NCI-H524 (cell line): ENCODE measurements at regions not wholly inside any gene's neighbourhood (a gene's known extent, or its start where the extent isn't known, plus 50 kb on each side); places are given as distances from the start of the nearest gene placed in this dataset.
"Not testable (repeated sequence)": the region's sequence is repeated elsewhere in the genome, so short reads cannot be mapped to it uniquely, and the experiment has no call there.

Source experiments
- DNase-seq, 2 experiments: peaks; one replicate each; lab custom pipeline; 2025; lab: John Stamatoyannopoulos, UW

DNA sequence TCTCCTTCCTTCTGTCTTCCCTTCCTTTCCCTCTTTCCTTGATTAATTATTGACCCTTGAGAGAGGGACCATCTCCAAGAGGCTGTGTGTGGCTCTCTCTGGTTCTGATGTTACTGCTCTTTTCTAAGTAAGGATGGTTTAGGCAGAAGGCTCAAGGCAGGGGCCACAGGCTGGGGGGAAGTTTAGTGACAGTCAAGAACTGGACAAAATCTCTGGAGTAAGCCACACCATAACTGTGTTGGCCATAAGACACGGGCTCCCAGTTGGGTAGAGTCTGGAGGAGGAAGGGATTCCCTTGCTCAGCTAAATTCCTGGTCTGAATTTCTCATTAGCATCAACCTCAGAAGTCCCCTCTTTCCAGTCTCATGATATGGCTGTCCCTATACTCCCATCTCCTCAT, 74.7 kb downstream of the BUD13 start:
- DNase-seq, result no peak

DNA sequence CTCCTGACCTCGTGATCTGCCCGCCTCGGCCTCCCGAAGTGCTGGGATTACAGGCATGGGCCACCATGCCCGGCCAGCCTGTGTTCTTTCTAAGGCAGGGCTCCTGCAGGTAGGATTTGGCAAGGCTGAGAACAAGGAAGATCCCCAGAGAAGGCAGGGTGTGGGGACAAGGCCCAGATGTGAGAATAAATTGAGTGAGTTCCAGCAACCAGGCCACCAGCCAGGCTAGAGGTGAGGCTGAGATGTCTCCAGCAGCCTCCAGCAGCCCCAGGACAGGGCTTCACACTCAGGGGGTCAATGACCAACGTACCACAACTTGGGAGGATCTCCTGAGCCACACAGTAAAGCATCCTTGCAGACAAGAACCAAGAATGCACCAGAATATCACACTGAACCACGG, 75.1 kb downstream of the BUD13 start:
- no peak for DNase-seq

DNA sequence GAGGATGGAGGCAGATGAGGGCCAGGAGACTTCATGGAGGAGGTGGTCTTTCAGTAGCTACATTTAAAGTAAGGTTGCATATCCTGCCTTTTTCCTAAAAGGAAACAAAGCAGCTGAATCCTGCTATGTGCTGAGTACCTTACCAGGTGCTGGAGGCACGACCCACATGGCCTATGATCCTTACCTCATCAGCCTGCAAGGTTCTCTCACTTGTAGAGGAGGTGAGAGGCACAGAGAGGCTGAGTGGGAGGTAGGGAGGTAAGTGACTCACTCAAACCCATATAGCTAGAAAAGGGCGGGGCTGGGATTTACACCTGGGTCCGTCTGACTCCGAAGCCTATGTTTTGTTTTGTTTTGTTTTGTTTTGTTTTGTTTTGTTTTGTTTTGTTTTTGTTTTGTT, 75.8 kb downstream of the BUD13 start:
- DNase-seq, result no peak

DNA sequence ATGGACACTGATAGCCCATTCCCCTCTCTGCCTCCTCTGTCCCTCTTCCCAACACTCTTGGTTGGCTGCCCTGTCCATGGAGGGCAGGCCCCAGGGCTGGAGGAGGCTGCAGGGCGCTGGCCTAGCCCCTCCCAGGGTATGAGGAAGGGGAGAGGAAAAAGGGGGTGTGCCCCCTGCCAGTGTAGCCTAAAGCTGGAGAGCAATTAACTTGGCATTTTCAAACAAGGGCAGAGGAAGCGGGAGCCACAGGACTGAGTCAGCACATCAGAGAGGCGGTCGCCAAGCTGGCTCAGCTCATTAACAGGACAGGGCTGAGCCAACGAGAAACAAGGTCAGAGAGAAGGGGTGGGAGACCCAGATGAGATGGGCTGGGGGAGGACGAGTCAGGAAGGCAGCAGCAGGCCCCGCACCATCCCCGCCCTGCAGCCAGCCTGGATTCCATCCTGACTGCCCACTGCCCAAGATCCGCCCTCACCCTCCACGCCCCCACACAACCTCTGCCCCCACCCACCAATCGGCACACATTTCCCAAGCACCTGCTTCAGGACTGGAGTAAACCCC, 76.3 kb downstream of the BUD13 start:
- DNase-seq, result no peak

DNA sequence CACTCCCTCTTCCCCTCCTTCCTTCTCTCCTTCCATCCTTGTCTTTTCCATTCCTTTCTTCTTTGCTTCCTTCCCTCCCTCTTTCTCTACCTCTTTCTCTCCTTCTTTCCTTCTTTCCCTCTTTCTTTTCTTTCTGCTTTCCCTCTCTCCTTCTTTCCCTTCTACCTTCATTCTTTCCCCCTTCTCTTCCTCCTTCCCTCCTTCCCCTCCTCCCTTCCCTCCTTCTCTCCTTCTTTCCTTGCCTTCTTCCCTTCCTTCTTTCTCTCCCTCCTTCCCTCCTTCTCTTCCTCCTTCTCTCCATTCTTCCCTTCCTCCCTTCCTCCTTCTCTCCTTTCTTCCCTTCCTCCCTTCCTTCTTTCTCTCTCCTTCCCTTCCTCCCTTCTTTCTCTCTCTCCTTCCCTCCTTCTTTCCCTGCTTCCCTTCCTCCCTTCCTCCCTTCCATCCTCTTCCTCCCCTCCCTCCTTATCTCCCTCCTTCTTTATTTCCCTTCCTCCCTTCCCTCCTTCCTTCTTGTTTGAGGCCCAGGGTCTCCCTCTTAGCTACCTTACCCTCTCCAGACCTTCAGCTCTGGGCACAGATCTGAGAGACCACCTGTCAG, 77.0 kb downstream of the BUD13 start:
- no peak for DNase-seq

DNA sequence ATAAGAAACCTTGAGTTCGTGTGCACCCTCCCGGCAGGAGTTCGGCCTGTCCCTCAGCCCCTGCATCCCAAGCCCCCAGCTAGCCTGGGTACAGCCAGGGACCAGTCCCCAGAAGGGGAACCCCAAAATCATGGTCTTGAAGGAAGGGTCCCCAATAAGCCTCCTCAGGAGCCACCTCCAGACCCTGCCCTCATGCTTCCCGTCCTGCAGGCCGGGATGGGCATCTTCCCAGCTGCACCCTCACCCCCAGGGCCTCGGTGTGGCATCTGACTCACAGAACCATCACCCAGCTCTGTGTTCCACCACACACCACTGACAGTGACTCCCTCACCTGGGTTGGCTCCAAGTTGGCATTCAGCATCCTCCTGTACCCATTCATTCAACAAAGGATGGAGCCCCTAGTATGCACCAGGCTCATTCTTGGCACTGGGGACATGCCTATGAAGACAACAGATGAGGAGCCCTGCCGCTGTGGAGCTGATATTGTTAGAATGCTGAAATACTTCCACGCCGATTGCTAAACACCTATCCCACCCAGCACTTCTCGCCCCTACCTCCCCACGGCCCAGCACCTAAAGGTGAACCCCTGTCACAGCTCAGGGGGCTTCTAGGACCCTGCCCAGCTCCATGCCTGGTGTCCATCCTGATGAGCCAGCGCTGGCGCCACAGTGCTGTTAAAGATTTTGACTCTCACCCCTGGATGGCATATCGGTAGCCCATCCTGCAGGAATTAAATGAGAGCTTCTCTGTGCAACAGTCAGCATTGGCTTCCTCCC, 77.8 kb downstream of the BUD13 start:
- no peak for DNase-seq

DNA sequence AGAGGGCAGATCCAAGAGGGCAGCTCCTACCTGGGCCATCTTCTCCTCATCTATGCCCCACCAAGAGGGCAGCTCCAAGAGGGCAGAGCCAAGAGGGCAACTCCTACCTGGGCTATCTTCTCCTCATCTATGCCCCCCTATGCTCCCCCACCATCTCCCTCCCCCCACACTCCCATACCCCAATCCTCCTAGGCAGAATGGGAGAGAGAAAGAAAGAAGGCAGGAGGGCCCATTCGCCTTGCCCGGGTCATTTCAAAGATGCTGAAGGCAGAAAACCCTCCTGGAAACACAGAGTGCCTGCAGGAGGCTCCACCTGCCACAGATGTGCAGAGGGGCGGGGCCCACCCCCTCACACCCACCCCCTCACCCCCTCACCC, 78.5 kb downstream of the BUD13 start:
- DNase-seq, result no peak

DNA sequence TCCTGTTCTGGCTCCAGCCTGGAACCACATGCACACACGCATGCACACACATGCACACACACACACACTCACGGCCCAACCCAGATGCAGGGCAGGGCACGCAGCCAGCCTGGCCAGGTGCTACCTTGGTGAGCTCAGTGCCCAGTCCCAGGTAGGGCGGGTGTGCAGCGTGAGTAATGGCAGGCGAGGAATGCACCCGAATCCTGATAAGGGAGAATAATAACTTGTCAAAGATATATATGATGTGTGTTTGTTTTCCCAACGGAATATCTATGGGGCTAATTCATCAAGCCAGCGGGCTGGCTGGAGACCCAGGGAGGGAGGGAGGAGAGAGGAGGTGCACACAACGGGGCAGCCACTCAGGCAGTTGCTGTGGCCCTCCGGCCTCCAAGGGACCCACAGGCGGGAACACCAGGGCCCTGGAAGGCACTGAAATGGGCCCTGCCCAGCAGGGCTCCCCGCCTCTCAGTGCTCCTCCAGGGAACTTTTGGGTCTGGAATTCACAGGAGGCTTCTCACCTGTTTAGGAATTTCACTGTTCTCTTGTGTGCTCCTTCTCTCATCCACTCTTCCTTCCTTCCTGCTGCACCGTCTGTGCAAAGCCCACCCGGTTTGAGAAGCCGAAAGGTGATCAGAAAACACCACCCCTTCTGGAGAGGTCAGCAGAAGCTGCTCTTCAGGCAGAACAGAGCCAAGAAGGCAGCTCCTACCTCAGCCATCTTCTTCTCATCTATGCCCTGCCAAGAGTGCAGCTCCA, 79.0 kb downstream of the BUD13 start:
- DNase-seq, result no peak

DNA sequence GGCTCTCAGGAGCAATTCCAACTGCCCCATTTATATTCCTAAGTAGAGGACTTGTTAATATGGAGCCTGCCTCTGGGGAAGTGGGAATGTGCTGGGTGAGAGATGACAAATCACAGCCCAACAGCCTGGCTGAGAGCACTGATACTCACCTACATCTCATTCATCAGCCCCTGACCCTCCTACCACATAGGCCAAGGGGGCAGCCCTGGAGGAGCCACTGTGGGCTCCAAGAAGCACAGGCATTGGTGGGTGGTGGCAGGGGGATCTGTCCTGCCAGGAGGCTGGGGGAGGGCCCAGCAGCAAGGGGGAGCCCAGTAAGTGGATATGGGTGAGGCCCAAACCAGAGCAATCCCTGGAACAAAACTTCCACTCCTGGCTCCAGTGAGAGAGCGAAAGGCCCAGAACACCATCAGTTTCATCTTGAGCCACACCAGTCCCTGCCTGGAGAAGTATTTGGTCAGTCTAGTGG, 79.7 kb downstream of the BUD13 start:
- DNase-seq, result no peak

DNA sequence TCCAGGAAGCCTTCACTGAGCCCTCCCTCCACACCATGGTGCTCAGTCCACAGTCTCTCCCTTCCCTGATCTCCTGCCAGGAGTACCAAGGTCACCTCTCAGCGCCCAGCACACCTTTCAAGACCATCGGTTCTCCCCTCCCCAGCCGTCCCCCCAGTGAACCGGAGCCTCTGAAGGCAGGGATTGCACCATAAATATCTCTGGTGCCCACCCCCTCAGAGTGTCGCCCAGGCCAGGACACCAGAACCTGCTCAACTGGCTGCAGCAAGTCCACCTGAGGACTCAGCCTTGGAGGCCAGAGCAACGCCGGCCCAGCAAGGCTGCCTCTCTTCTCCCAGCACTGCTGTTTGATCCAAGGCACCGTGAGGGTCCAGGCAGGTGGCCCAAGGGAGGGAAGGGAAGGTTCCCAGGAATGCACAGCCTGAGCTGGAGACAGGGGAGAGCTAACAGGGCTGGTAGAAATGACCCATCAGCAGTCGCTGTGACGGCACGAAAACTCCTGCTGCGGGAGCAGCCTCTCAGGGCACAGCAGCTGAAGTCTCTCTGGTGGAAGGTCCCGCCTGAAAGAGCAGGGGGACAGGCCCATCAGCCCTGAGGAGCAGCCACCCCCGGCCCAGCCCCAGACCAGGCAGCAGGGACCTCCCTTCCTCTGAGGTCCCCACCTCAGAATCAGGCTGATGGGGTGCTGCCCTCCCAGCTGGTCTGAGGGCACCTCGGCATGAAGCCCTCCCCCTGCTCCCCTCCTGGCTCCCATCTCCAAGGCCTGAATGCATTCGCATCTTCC, 80.3 kb downstream of the BUD13 start:
- DNase-seq, result no peak

DNA sequence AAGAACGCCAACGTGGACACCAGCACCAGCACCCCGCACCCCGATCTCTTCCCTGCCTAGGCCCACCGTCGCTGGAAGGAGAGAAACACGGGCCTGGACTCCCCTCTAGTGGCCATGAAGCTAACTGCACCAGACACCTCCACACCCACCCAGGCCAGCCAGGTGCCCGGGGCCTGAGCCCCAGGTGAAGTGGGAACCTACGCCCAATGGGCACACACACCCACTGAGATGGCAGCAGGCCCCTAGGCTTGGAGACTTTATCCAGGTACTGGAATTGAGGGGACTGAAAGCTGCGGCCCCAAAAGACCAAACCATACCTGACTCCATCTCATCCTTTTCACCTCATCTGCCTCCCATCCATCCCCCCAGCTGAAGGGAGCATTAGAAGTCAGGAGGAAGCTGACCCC, 81.0 kb downstream of the BUD13 start:
- DNase-seq, result peak; percentile 16 to 48

DNA sequence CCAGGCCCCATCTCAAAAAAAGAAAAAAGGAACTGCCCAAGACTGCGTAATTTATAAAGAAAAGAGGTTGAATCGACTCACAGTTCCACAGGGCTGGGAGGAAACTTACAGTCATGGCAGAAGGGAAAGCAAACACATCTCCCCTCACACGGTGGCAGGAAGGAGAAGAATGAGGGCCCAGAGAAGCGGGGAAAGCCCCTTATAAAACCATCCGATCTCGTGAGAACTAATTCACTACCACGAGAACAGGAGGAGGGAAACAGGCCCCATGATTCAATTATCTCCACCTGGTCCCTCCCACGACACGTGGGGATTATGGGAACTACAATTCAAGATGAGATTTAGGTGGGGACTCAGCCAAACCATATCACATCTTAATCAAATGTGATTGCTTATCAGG, 82.2 kb downstream of the BUD13 start:
- DNase-seq, result peak in 1 of 2 experiments; percentile 14

DNA sequence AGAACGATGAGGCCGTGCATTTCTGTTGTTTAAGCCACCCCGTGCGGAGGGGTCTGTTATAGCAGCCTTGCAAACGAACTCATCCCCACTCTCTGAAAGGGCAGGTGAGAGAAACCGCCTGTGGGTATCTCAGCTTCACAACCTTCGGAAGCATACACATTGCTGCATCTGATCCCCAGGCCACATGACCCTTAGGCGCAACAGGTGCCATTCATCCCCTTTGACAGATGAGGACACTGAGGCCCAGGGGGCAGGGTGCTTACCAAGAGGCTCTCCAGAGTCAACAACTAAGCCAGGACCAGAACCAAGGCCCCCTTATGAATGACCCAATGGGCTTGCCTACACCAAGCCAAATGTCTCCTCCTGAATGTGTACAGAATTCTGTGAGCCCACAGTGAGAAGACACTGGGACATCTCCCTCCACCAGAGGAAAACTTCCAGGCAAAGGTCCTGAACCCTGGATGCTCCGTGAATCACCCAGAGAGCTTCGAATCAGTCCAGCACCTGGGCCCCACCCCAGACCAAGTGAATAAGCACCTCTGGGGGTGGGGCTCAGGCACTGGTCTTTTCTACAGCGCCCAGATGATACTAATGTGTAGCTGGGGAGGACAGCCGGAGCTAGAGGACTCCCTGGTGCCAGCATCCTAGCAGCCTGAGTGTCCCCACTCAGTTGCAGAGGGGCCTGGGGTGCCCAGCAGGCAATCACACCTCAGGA, 83.2 kb downstream of the BUD13 start:
- DNase-seq, result no peak

DNA sequence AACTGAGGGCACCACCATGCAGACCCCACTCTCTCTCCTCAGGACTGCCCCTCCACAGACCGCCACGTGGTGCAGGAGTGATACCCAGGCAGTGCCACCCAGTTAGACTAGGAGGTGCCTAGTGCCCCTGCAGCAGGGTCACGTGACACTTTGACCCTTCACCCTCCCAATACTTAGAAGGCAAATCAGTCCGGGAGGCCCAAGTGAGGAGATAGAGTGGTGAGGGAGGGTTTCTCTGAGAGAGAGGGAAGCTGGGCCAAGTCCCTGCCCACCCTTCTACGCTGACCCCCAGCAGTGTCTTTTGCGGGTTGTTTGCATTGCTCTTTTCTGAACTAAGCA, 84.6 kb downstream of the BUD13 start:
- DNase-seq, result no peak

DNA sequence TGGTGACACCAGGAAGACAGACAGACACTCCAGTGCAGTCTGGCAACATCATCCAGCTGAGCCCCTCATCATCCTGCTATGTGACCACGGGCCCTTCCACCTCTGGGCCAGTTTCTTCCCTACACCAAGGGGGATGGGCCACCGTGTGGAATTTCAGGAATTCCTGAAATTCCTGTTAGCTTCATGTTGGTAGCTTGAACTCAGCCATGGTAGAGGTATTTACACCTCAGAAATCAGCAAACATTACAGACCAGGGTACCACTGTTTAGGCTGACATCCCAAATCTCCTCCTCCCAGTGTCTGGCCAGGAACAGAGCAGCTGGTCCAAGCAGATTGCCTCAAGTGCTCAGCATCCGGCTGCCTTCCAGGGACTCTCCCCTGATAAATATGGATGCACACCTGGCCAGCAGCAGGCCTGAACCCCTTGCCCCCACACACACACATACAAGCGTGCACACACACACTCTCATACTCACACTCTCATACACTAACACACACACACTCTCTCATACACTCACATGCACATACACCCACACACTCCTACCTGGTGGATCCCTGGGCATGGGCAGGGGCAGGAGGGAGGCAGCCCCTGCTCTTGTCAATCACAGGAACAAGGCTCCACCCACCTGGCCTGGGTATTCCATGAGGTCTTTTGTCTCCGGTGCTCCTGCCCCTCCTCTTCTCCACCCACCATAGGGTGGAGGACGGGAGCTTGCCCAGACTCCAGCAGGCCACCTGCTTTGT, 85.2 kb downstream of the BUD13 start:
- peak; percentile 88 to 95 for DNase-seq

DNA sequence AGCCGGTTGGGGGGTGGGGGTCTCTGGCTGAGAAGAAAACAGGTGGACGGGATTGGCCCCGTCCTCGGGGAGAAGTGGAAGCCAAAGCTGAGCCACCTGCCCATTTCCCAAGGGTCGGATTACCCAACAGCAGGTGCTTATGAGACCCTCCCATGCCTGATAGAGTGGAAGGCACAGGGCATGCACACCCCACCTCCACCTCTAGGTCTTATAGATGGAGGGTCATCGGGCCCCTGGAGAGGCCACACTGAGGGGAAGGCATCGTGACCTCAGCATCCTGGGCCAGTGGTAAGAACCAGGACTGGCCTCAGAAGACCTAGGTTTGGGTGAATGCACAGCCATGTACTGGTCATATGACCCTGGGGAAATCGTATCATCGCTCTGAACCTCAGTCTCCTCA, 85.9 kb downstream of the BUD13 start:
- peak; percentile 85 to 94 for DNase-seq

DNA sequence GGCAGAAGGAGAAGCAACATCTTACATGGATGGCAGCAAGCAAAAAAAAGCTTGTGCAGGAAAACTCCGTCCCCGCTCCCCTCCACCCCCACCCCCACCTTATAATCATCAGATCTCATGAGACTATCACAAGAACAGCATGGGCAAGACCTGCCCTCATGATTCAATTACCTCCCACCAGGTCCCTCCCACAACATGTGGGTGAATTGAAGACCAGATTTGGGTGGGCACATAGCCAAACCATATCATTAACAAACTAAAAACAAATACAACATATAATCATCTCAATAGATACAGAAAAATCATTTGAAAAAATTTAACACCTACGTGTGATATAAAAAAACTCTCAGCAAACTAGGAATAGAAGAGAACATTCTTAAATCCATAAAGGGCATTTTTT, 88.8 kb downstream of the BUD13 start:
- no peak for DNase-seq

DNA sequence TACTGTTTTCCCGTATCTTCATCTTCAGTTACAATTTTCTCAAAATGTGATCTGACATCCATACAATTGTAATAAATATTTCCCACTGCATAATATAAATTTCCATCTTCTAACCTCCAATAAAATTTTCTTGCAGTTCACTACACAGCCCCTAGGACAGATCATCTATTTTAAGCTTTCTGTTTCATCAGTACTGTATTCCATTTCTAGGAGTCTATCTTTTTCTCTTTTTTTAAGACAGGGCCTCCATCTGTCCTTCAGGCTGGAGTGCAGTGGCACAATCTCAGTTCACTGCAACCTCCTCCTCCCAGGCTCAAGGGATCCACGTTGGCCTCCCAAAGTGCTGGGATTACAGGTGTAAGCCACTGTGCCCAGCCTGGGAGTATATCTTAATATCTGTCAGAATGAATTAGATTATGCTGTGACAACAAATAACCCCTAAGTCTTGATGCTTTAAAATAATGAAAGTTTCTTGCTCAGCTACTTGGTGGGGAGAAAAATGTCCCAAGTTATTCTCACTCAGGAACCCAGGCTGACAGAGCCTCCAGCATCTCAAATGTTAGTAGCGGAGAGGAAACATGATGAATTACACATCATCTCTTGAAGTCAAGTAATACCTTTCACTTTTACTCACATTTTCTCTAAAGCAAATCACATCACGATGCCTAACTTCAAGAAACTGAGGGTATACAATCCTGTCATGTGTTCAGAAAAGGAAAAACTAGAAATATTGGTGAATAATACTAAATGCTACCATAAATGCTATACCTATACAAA, 92.2 kb downstream of the BUD13 start:
- no peak for DNase-seq

DNA sequence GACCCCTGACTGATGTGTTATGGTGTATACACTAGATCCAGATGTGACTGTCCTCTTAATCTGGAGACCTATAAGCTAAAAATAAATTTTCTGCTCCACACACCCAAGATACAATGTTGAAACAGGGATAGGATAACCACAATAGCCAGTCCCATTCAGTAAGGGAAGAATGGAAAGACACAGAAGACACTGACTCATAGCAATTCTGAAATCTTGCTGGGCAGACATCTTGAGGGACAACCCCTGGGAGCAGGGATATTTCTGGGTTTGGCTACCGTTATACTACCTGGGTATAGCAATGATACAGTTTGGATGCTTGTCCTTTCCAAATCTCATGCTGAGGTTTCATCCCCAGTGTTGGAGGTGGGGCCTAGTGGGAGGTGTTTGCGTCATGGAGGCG, 93.9 kb downstream of the BUD13 start:
- no peak for DNase-seq

DNA sequence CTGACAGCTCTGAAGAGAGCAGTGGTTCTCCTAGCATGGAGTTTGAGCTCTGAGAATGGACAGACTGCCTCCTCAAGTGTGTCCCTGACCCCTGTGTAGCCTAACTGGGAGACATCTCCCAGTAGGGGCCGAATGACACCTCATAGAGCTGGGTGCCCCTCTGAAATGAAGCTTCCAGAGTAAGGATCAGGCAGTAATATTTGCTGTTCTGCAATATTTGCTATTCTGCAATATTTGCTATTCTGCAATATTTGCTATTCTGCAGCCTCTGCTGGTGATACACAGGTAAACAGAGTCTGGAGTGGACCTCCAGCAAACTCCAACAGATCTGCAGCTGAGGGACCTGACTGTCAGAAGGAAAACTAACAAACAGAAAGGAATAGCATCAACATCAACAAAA, 105.5 kb downstream of the BUD13 start:
- not testable (repeated sequence) for DNase-seq
